Ascending aorta (tissue), 2 donors: ENCODE measurements at regions not wholly inside any gene's neighbourhood (a gene's known extent, or its start where the extent isn't known, plus 50 kb on each side); places are given as distances from the start of the nearest gene placed in this dataset.
A peak's percentile ranks its signal among the peaks of the same experiment; 100 is the strongest.

Source experiments
- DNase-seq, 2 donors: peaks; one replicate each; pipeline ENCODE4 v3.0.0-alpha.2; 2019; ENCODE audit warnings: low spot score in 2 of 2
- H3K27ac ChIP-seq, 2 donors: fragments of 200-600 bp; sonication (generic); one replicate each; pipeline ENCODE4 v1.5.1; 2016 to 2017; ENCODE audit warnings: mild to moderate bottlenecking in 1 of 2
- H3K27me3 ChIP-seq: fragments of 200-600 bp; sonication (generic); one replicate; pipeline ENCODE4 v1.5.1; 2017
- H3K36me3 ChIP-seq, 2 donors: fragments of 200-600 bp; sonication (generic); one replicate each; pipeline ENCODE4 v1.5.1; 2016
- H3K4me1 ChIP-seq, 2 donors: fragments of 200-600 bp; sonication (generic); one replicate each; pipeline ENCODE4 v1.5.1; 2016 to 2017; ENCODE audit warnings: mild to moderate bottlenecking in 1 of 2
- H3K4me3 ChIP-seq, 2 donors: fragments of 200-600 bp; sonication (generic); one replicate each; pipeline ENCODE4 v1.5.1; 2016 to 2017; ENCODE audit warnings: mild to moderate bottlenecking in 1 of 2
- H3K9me3 ChIP-seq, 2 donors: fragments of 200-600 bp; sonication (generic); one replicate each; pipeline ENCODE4 v1.5.1; 2016
- CTCF ChIP-seq, 3 experiments: fragments of 200-600 bp in 2 of 3; fragments of 450-650 bp in 1 of 3; sonication (generic) in 2 of 3; IDR thresholded peaks; one replicate each; pipeline ENCODE4 v1.5.1; 2016 to 2019; ENCODE audit warnings: antibody characterized with exemption in 3 of 3, mild to moderate bottlenecking in 1 of 3, moderate library complexity in 1 of 3
- intact Hi-C: fragments of 100-400 bp; cut with DNase I; formaldehyde crosslinking; loops from one replicate; pipeline ENCODE4 v1.15.1; 2023

GRCh38 chr7:41867639-41868280, 164.9 kb upstream of the INHBA start:
- intact Hi-C loops: no loop called here
- Histone ChIP-seq H3K27me3 (no peaks in the 10 kb centered on the region), H3K4me1 (peaks cover 0 to 12% of the 10 kb centered on the region in 2 donors), H3K4me3 (no peak overlapping the region), H3K27ac (peak overlapping the region in 1 of 2 donors; percentile 51), H3K9me3 (no peaks in the 10 kb centered on the region), H3K36me3 (no peaks in the 10 kb centered on the region)
- DNase-seq: no peak
- TF ChIP-seq CTCF (IDR thresholded peaks at IDR 0.05): no peak

- H3K9me3 ChIP-seq: no peaks in the 10 kb centered on the region
- TF ChIP-seq CTCF (IDR thresholded peaks at IDR 0.05): no peak
- intact Hi-C loops: no loop called here
- no peak overlapping the region for H3K27ac ChIP-seq
- no peak overlapping the region for H3K4me3 ChIP-seq
- no peak for DNase-seq
- H3K27me3 ChIP-seq: no peaks in the 10 kb centered on the region
- H3K36me3 ChIP-seq: no peaks in the 10 kb centered on the region
- no peaks in the 10 kb centered on the region for H3K4me1 ChIP-seq
Measured at GRCh38 chr7:41862261-41862660, 159.4 kb upstream of the INHBA start.

GRCh38 chr7:41861642-41862041, 158.8 kb upstream of the INHBA start:
- no peak for TF ChIP-seq CTCF (IDR thresholded peaks at IDR 0.05)

GRCh38 chr7:41858201-41858600, 155.3 kb upstream of the INHBA start:
- Histone ChIP-seq H3K4me1 (no peaks in the 10 kb centered on the region), H3K27me3 (no peaks in the 10 kb centered on the region), H3K9me3 (no peaks in the 10 kb centered on the region), H3K36me3 (no peaks in the 10 kb centered on the region), H3K4me3 (no peak overlapping the region), H3K27ac (no peak overlapping the region)
- intact Hi-C loops: no loop called here
- no peak for TF ChIP-seq CTCF (IDR thresholded peaks at IDR 0.05)
- DNase-seq: no peak

More at GRCh38 chr7:41861642-41862041, 158.8 kb upstream of the INHBA start:
- Histone ChIP-seq H3K27ac (no peak overlapping the region), H3K4me1 (no peaks in the 10 kb centered on the region), H3K27me3 (no peaks in the 10 kb centered on the region), H3K36me3 (no peaks in the 10 kb centered on the region), H3K4me3 (no peak overlapping the region), H3K9me3 (no peaks in the 10 kb centered on the region)
- intact Hi-C loops: no loop called here
- no peak for DNase-seq

GRCh38 chr7:41855798-41856197, 152.9 kb upstream of the INHBA start:
- DNase-seq: no peak
- no peak overlapping the region for H3K27ac ChIP-seq
- no peak for TF ChIP-seq CTCF (IDR thresholded peaks at IDR 0.05)
- intact Hi-C loops: no loop called here
- no peaks in the 10 kb centered on the region for H3K27me3 ChIP-seq
- H3K36me3 ChIP-seq: no peaks in the 10 kb centered on the region
- H3K4me1 ChIP-seq: no peaks in the 10 kb centered on the region
- H3K4me3 ChIP-seq: no peak overlapping the region
- no peaks in the 10 kb centered on the region for H3K9me3 ChIP-seq

- H3K27me3 ChIP-seq: no peaks in the 10 kb centered on the region
- H3K4me3 ChIP-seq: no peak overlapping the region
- peaks cover 0 to 9% of the 10 kb centered on the region in 2 donors for H3K9me3 ChIP-seq
- no peaks in the 10 kb centered on the region for H3K36me3 ChIP-seq
- no peak for TF ChIP-seq CTCF (IDR thresholded peaks at IDR 0.05)
- no peak for DNase-seq
- H3K4me1 ChIP-seq: no peaks in the 10 kb centered on the region
- no peak overlapping the region for H3K27ac ChIP-seq
- intact Hi-C loops: no loop called here
Measured at GRCh38 chr7:41847606-41848005, 144.7 kb upstream of the INHBA start.
